Sigmoid colon (tissue), 6 donors: ENCODE measurements at regions not wholly inside any gene's neighbourhood (a gene's known extent, or its start where the extent isn't known, plus 50 kb on each side); places are given as distances from the start of the nearest gene placed in this dataset.
"Not testable (repeated sequence)": the region's sequence is repeated elsewhere in the genome, so short reads cannot be mapped to it uniquely, and the experiment has no call there.

Experiments
- DNase-seq: peaks from one replicate; pipeline ENCODE4 v3.0.0-alpha.2; 2019
- H3K27ac ChIP-seq, 4 donors: fragments of 200-600 bp; sonication (generic); one replicate each; pipeline ENCODE4 v1.5.1; 2016 to 2019; ENCODE audit warnings: mild to moderate bottlenecking in 1 of 4
- H3K27me3 ChIP-seq, 3 donors: fragments of 200-600 bp; sonication (generic); one replicate each; pipeline ENCODE4 v1.5.1; 2019; ENCODE audit warnings: mild to moderate bottlenecking in 1 of 3
- H3K36me3 ChIP-seq, 4 donors: fragments of 200-600 bp; sonication (generic); one replicate each; pipeline ENCODE4 v1.5.1; 2016 to 2019
- H3K4me1 ChIP-seq, 4 donors: fragments of 200-600 bp; sonication (generic); one replicate each; pipeline ENCODE4 v1.5.1; 2017 to 2019
- H3K4me3 ChIP-seq, 4 donors: fragments of 200-600 bp; sonication (generic); one replicate each; pipeline ENCODE4 v1.5.1; 2017 to 2019; ENCODE audit warnings: mild to moderate bottlenecking in 2 of 4, moderate library complexity in 1 of 4
- H3K9me3 ChIP-seq, 4 donors: fragments of 200-600 bp in 3 of 4; sonication (generic) in 3 of 4; one replicate each; pipeline versions ENCODE4 v1.5.1 to v1.6.1; 2013 to 2019
- EP300 ChIP-seq, 4 donors: sonication (generic); formaldehyde crosslinking; IDR thresholded peaks; one replicate each; pipeline ENCODE4 v1.6.1; 2017; ENCODE audit warnings: antibody characterized with exemption in 4 of 4
- POLR2A ChIP-seq, 2 donors: fragments of 450-650 bp; IDR thresholded peaks; one replicate each; pipeline ENCODE4 v1.6.1; 2016; ENCODE audit warnings: antibody characterized with exemption in 2 of 2, mild to moderate bottlenecking in 2 of 2, moderate library complexity in 2 of 2
- POLR2AphosphoS5 ChIP-seq, 4 donors: sonication (generic); formaldehyde crosslinking; IDR thresholded peaks; one replicate each; pipeline ENCODE4 v1.6.1; 2017; ENCODE audit warnings: antibody characterized with exemption in 4 of 4
- WGBS, 2 donors: extraction: QIAGEN DNeasy Blood & Tissue Kit; methylation state at CpG; one replicate each; pipeline ENCODE4 v1.1.7; 2013; 5-methylcytosine and 5-hydroxymethylcytosine counted together
- intact Hi-C: fragments of 100-400 bp; cut with DNase I; formaldehyde crosslinking; loops from one replicate; pipeline ENCODE4 v1.15.1; 2023
- TF ChIP-seq, protein P1 (sequence below), 4 experiments: fragments of 450-650 bp in 3 of 4; fragments of 200-600 bp in 1 of 4; IDR thresholded peaks; one replicate each; pipeline ENCODE4 v1.5.1; 2016 to 2019; ENCODE audit warnings: antibody characterized with exemption in 4 of 4, mild to moderate bottlenecking in 3 of 4, moderate library complexity in 2 of 4
- donor health status: healthy with polysubstance abuse.
- donor health status: healthy.

DNA sequence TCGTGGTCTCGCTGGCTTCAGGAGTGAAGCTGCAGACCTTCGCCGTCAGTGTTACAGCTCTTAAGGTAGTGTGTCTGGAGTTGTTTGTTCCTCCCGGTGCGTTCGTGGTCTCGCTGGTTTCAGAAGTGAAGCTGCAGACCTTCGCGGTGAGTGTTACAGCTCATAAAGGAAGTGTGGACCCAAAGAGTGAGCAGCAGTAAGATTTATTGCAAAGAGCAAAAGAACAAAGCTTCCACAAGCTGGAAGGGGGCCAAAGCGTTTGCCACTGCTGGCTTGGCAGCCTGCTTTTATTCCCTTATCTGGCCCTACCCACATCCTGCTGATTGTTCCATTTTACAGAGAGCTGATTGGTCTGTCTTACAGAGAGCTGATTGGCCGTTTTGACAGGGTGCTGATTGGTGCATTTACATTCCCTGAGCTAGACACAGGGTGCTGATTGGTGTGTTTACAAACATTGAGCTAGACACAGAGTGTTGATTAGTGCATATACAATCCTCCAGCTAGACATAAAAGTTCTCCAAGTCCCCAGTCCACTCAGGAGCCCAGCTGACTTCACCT is 1256.0 kb downstream of the STIM2 start:
- H3K27ac ChIP-seq, H3K4me3 ChIP-seq, DNase-seq, H3K36me3 ChIP-seq, H3K4me1 ChIP-seq, H3K27me3 ChIP-seq, H3K9me3 ChIP-seq, intact Hi-C loops: not testable (repeated sequence)
- WGBS, 2 donors = 50 to 66% methylated on average over 12 of the region's 12 CpGs

DNA sequence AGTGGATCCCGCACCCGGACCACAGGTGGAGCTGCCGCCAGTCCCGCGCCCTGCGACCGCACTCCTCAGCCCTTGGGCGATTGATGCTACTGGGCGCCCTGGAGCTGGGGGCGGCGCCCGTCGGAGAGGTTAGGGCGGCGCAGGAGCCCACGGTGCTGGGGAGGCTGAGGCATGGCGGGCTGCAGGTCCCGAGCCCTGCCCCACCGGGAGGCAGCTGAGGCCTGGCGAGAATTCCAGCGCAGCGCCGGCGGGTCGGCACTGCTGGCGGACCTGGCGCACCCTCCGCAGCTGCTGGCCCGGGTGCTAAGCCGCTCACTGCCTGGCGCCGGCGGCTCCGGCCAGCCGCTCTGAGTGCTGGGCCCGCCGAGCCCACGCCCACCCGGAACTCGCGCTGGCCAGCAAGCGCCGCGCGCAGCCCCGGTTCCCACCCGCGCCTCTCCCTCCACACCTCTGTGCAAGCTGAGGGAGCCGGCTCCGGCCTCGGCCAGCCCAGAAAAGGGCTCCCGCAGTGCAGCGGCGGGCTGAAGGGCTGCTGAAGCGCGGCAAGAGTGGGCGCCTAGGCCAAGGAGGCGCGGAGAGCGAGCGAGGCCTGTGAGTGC is 1256.5 kb downstream of the STIM2 start:
- TF ChIP-seq, protein P1, sequence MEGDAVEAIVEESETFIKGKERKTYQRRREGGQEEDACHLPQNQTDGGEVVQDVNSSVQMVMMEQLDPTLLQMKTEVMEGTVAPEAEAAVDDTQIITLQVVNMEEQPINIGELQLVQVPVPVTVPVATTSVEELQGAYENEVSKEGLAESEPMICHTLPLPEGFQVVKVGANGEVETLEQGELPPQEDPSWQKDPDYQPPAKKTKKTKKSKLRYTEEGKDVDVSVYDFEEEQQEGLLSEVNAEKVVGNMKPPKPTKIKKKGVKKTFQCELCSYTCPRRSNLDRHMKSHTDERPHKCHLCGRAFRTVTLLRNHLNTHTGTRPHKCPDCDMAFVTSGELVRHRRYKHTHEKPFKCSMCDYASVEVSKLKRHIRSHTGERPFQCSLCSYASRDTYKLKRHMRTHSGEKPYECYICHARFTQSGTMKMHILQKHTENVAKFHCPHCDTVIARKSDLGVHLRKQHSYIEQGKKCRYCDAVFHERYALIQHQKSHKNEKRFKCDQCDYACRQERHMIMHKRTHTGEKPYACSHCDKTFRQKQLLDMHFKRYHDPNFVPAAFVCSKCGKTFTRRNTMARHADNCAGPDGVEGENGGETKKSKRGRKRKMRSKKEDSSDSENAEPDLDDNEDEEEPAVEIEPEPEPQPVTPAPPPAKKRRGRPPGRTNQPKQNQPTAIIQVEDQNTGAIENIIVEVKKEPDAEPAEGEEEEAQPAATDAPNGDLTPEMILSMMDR (IDR thresholded peaks at IDR 0.05) = no peak
- TF ChIP-seq EP300 (IDR thresholded peaks at IDR 0.05) = no peak
- no peak for TF ChIP-seq POLR2AphosphoS5 (IDR thresholded peaks at IDR 0.05)
- TF ChIP-seq POLR2A (IDR thresholded peaks at IDR 0.05) = no peak
- Histone ChIP-seq H3K9me3 (no peaks in the 10 kb centered on the region), H3K27ac (no peak overlapping the region), H3K27me3 (no peaks in the 10 kb centered on the region), H3K4me3 (no peak overlapping the region), H3K36me3 (no peaks in the 10 kb centered on the region), H3K4me1 (no peaks in the 10 kb centered on the region)
- no peak for DNase-seq
- 92 to 95% methylated on average over 61 of the region's 61 CpGs for WGBS, 2 donors
- intact Hi-C loops = no loop called here

DNA sequence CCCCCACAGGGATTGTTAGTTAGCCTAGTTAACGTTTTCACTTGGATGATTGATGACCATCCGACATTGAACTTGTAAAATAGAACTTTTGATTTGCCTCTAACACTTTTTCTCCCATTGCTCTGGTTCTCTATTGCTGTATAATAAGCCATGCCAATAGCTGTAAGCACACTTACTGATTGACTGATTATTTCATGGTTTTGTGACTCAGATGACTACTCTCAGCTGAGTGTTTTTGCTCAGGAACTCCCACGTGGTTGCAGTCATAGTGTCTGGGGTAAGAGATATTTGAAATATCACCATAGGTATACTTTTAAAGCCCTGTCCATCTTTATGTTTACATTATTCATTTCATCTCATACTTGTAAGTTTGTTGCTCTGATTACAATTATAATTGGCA is 1285.5 kb downstream of the STIM2 start:
- DNase-seq = no peak
- no peaks in the 10 kb centered on the region for H3K36me3 ChIP-seq
- H3K4me3 ChIP-seq = no peak overlapping the region
- H3K9me3 ChIP-seq = no peaks in the 10 kb centered on the region
- no peak overlapping the region for H3K27ac ChIP-seq
- intact Hi-C loops = no loop called here
- TF ChIP-seq POLR2A (IDR thresholded peaks at IDR 0.05) (no peak), POLR2AphosphoS5 (IDR thresholded peaks at IDR 0.05) (no peak), EP300 (IDR thresholded peaks at IDR 0.05) (no peak)
- TF ChIP-seq, protein P1 (IDR thresholded peaks at IDR 0.05) = no peak
- WGBS, 2 donors = 51 to 58% methylated on average over 3 of the region's 3 CpGs
- no peaks in the 10 kb centered on the region for H3K27me3 ChIP-seq
- H3K4me1 ChIP-seq = no peaks in the 10 kb centered on the region

DNA sequence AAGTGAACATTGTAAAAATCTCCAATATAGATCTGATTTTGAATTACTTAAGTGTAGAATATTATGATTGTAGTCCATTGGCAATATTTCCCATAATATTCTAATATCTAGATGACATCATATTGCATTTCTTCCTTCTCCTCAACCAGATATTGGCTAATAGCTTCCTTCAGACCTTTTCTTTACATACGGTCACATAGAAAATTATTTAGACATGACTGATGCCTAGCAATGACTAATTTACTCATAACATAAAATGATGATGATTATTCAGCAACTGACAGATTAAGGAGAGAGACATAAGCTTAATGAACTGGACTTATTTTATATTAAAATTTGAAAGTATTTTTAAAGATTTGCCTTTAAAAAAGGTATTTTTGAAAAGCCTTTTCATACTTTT is 1287.6 kb downstream of the STIM2 start:
- no peaks in the 10 kb centered on the region for H3K36me3 ChIP-seq
- H3K4me1 ChIP-seq = no peaks in the 10 kb centered on the region
- no peak for DNase-seq
- 82 to 88% methylated on average over 1 of the region's 1 CpG for WGBS, 2 donors
- intact Hi-C loops = no loop called here
- H3K27me3 ChIP-seq = no peaks in the 10 kb centered on the region
- H3K27ac ChIP-seq = no peak overlapping the region
- TF ChIP-seq POLR2A (IDR thresholded peaks at IDR 0.05) (no peak), POLR2AphosphoS5 (IDR thresholded peaks at IDR 0.05) (no peak), EP300 (IDR thresholded peaks at IDR 0.05) (no peak)
- TF ChIP-seq, protein P1 (IDR thresholded peaks at IDR 0.05) = no peak
- no peak overlapping the region for H3K4me3 ChIP-seq
- H3K9me3 ChIP-seq = no peaks in the 10 kb centered on the region

DNA sequence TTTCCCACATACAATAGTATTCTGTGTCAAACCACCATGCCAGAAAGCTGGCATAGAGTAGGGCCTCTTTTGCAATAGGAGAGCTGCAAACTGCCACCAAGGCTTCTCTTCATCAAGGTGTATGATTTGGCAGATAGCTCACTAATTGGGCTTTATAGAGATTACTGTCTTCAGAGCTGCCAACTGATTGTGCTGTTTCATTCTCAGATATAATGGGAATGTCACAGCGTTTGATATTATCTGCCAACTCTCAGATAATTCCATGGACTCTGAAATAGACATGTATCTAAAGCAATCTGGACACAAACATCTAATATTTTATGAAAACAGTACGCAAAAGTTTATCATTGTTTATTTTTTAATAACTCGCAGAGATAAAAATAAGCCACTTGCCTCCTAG is 1289.1 kb downstream of the STIM2 start:
- 76 to 80% methylated on average over 3 of the region's 3 CpGs for WGBS, 2 donors
- no peaks in the 10 kb centered on the region for H3K9me3 ChIP-seq
- intact Hi-C loops = no loop called here
- no peaks in the 10 kb centered on the region for H3K4me1 ChIP-seq
- no peak overlapping the region for H3K4me3 ChIP-seq
- TF ChIP-seq POLR2A (IDR thresholded peaks at IDR 0.05) = no peak
- TF ChIP-seq, protein P1 (IDR thresholded peaks at IDR 0.05) = no peak
- no peaks in the 10 kb centered on the region for H3K27me3 ChIP-seq
- no peaks in the 10 kb centered on the region for H3K36me3 ChIP-seq
- H3K27ac ChIP-seq = no peak overlapping the region
- DNase-seq = no peak
